Epithelial cell of esophagus (primary cell): ENCODE measurements at regions not wholly inside any gene's neighbourhood (a gene's known extent, or its start where the extent isn't known, plus 50 kb on each side); places are given as distances from the start of the nearest gene placed in this dataset.

Experiments
- DNase-seq: peaks from one replicate; pipeline ENCODE4 v3.0.0; 2010; ENCODE audit warnings: low read depth
- H3K4me3 ChIP-seq: 2 replicates; pipeline ENCODE4 v1.5.1; 2011; ENCODE audit warnings: mild to moderate bottlenecking, low read length, control low read depth
- TF ChIP-seq, protein P1 (sequence below): IDR thresholded peaks from 2 replicates; pipeline ENCODE4 v1.5.1; 2011; ENCODE audit warnings: low read depth, mild to moderate bottlenecking, low read length, control low read depth, inconsistent platforms; ENCODE audit not compliant: insufficient read depth; ENCODE audit errors: missing control alignments

DNA sequence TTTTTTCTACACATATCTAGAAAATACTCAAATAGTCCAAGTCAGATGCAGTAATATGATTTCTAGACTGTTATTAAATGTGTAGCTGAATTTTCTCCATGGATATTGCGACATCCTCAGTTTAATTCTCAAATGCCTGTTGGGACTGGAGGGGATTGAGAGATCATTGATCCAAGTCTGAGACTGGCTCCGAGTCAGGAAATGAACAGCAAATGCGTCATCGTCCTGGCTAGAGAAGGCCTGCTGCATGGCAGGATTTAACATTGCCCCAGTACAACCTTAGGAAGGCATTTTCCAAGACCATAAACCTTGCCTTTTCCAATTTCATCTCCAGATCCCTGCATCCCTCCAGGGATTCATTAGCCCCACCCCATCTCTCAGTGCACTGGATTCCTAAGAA is 56.6 kb upstream of the SLC6A14 start:
- TF ChIP-seq, protein P1, sequence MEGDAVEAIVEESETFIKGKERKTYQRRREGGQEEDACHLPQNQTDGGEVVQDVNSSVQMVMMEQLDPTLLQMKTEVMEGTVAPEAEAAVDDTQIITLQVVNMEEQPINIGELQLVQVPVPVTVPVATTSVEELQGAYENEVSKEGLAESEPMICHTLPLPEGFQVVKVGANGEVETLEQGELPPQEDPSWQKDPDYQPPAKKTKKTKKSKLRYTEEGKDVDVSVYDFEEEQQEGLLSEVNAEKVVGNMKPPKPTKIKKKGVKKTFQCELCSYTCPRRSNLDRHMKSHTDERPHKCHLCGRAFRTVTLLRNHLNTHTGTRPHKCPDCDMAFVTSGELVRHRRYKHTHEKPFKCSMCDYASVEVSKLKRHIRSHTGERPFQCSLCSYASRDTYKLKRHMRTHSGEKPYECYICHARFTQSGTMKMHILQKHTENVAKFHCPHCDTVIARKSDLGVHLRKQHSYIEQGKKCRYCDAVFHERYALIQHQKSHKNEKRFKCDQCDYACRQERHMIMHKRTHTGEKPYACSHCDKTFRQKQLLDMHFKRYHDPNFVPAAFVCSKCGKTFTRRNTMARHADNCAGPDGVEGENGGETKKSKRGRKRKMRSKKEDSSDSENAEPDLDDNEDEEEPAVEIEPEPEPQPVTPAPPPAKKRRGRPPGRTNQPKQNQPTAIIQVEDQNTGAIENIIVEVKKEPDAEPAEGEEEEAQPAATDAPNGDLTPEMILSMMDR: no peak
- DNase-seq: peak; percentile 90
- no peak overlapping the region for H3K4me3 ChIP-seq

GRCh38 chrX:116384406-116384954 is 51.9 kb upstream of the SLC6A14 start:
- H3K4me3 ChIP-seq: no peak overlapping the region
- TF ChIP-seq, protein P1: no peak
- DNase-seq: no peak
